Ramos (cell line): ENCODE measurements at regions not wholly inside any gene's neighbourhood (a gene's known extent, or its start where the extent isn't known, plus 50 kb on each side); places are given as distances from the start of the nearest gene placed in this dataset.

ENCODE experiments used
- in situ Hi-C: fragments of 300-500 bp; cut with MboI; formaldehyde crosslinking; loops from one replicate; pipeline ENCODE4 v1.14.3; 2022; ENCODE audit warnings: low sequenced_read_pairs; ENCODE audit not compliant: unreplicated experiment

- in situ Hi-C loops: no loop called here
These were observed 143.2 kb downstream of the RMI1 start for GRCh38 chr9:84123648-84124406.

GRCh38 chr9:84125046-84125445, 144.4 kb downstream of the RMI1 start:
- in situ Hi-C loops: no loop called here

GRCh38 chr9:84129529-84129928, 148.9 kb downstream of the RMI1 start:
- in situ Hi-C loops: no loop called here

GRCh38 chr9:84136119-84136868, 155.7 kb downstream of the RMI1 start:
- in situ Hi-C loops: no loop called here

- in situ Hi-C loops: no loop called here
These were observed 157.4 kb downstream of the RMI1 start for GRCh38 chr9:84137968-84138367.

GRCh38 chr9:84138541-84138940, 157.9 kb downstream of the RMI1 start:
- in situ Hi-C loops: no loop called here

GRCh38 chr9:84139296-84140070, 158.9 kb downstream of the RMI1 start:
- in situ Hi-C loops: no loop called here

- in situ Hi-C loops: no loop called here
These were observed 160.0 kb downstream of the RMI1 start for GRCh38 chr9:84140535-84141101.

GRCh38 chr9:84141741-84142370, 161.3 kb downstream of the RMI1 start:
- in situ Hi-C loops: no loop called here

GRCh38 chr9:84145031-84145430, 164.4 kb downstream of the RMI1 start:
- in situ Hi-C loops: no loop called here

- in situ Hi-C loops: no loop called here
These were observed 165.2 kb downstream of the RMI1 start for GRCh38 chr9:84145780-84146179.

- in situ Hi-C loops: no loop called here
These were observed 166.5 kb downstream of the RMI1 start for GRCh38 chr9:84146893-84147710.

- in situ Hi-C loops: loop anchor here (25.0 kb wide), 1 partner anchor 214 kb away; no protein-coding TSS in a partner anchor
These were observed 170.6 kb downstream of the RMI1 start for GRCh38 chr9:84151236-84151635.

GRCh38 chr9:84151640-84152039, 171.0 kb downstream of the RMI1 start:
- in situ Hi-C loops: loop anchor here (25.0 kb wide), 1 partner anchor 214 kb away; no protein-coding TSS in a partner anchor

- in situ Hi-C loops: loop anchor here (25.0 kb wide), 1 partner anchor 215 kb away; no protein-coding TSS in a partner anchor
These were observed 171.6 kb downstream of the RMI1 start for GRCh38 chr9:84152204-84152603.

GRCh38 chr9:84153885-84154284, 173.3 kb downstream of the RMI1 start:
- in situ Hi-C loops: loop anchor here (25.0 kb wide), 1 partner anchor 217 kb away; no protein-coding TSS in a partner anchor

- in situ Hi-C loops: loop anchor here (25.0 kb wide), 1 partner anchor 217 kb away; no protein-coding TSS in a partner anchor
These were observed 173.7 kb downstream of the RMI1 start for GRCh38 chr9:84154320-84154719.

GRCh38 chr9:84163052-84163650, 177.4 kb downstream of the SLC28A3 start:
- in situ Hi-C loops: loop anchor here (25.0 kb wide), 1 partner anchor 226 kb away; no protein-coding TSS in a partner anchor
